ENCODE measurements at regions not wholly inside any gene's neighbourhood (a gene's known extent, or its start where the extent isn't known, plus 50 kb on each side); places are given as distances from the start of the nearest gene placed in this dataset.

GRCh38 chr13:53198017-53198416 lies 169.4 kb downstream of the OLFM4 start:
- TF ChIP-seq CTCF (IDR thresholded peaks at IDR 0.05): peak in 1 of 5 experiments; percentile 8
- no peak for TF ChIP-seq POLR2A (IDR thresholded peaks at IDR 0.05)
- no peak for TF ChIP-seq EP300 (IDR thresholded peaks at IDR 0.05)

All from tibial nerve (tissue), 4 donors.